ENCODE measurements at regions not wholly inside any gene's neighbourhood (a gene's known extent, or its start where the extent isn't known, plus 50 kb on each side); places are given as distances from the start of the nearest gene placed in this dataset.

DNA sequence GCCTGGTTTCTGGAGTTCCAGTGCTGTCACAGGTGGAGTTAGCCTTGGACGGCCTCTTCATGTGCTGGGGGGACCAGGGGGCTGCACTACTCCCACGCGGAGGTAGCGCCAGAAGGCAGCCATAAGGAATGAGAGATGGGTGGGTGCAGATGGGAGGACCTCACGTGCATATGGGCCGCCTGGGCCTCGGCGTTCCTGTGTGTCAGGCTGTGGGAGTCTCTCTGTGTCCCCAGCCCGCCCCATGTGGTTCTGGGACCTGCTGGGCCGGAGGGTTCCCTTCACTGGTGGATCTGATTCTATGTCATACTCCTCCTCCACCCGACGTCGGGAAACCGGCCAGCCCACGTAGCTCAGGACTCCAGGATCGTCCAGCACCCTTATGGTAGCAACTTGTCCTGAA is 149.0 kb upstream of the SOX1 start:
- DNase-seq = no peak
- H3K79me2 ChIP-seq (ENCODE audit: insufficient read depth) = no peaks in the 10 kb centered on the region
- H3F3A ChIP-seq (replicated peaks; ENCODE audit: insufficient read depth) = no peaks in the 10 kb centered on the region
- H3K9ac ChIP-seq = no peak overlapping the region
- ChIA-PET CTCF (no interaction called here), POLR2A (no interaction called here)
- no peaks in the 10 kb centered on the region for H3K4me1 ChIP-seq (ENCODE audit: control insufficient read depth in 1 of 2, insufficient read depth in 2 of 2, low read depth in 1 of 2, low read length in 1 of 2)
- no peak overlapping the region for H2AFZ ChIP-seq (ENCODE audit: low read depth)
- H3K9me3 ChIP-seq = no peaks in the 10 kb centered on the region
- H3K27me3 ChIP-seq (ENCODE audit: insufficient read depth) = no peaks in the 10 kb centered on the region; the same call in 1 of the 2 replicates
- no peaks in the 10 kb centered on the region for H4K20me1 ChIP-seq (ENCODE audit: insufficient read depth)
- TF ChIP-seq, protein P1, sequence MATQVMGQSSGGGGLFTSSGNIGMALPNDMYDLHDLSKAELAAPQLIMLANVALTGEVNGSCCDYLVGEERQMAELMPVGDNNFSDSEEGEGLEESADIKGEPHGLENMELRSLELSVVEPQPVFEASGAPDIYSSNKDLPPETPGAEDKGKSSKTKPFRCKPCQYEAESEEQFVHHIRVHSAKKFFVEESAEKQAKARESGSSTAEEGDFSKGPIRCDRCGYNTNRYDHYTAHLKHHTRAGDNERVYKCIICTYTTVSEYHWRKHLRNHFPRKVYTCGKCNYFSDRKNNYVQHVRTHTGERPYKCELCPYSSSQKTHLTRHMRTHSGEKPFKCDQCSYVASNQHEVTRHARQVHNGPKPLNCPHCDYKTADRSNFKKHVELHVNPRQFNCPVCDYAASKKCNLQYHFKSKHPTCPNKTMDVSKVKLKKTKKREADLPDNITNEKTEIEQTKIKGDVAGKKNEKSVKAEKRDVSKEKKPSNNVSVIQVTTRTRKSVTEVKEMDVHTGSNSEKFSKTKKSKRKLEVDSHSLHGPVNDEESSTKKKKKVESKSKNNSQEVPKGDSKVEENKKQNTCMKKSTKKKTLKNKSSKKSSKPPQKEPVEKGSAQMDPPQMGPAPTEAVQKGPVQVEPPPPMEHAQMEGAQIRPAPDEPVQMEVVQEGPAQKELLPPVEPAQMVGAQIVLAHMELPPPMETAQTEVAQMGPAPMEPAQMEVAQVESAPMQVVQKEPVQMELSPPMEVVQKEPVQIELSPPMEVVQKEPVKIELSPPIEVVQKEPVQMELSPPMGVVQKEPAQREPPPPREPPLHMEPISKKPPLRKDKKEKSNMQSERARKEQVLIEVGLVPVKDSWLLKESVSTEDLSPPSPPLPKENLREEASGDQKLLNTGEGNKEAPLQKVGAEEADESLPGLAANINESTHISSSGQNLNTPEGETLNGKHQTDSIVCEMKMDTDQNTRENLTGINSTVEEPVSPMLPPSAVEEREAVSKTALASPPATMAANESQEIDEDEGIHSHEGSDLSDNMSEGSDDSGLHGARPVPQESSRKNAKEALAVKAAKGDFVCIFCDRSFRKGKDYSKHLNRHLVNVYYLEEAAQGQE (IDR thresholded peaks at IDR 0.05; ENCODE audit: low read depth, low read length) = no peak
- no peaks in the 10 kb centered on the region for H3K36me3 ChIP-seq (replicated peaks in 1 of 2; ENCODE audit: control insufficient read depth in 1 of 2, insufficient read depth in 2 of 2, low read length in 1 of 2)
- no peak overlapping the region for H3K4me3 ChIP-seq (ENCODE audit: low read depth in 2 of 2, low read length in 1 of 2)
- H3K9me2 ChIP-seq = no peaks in the 10 kb centered on the region
- no peak overlapping the region for H3K27ac ChIP-seq (ENCODE audit: low read depth in 2 of 2, low read length in 1 of 2)
- H3K4me2 ChIP-seq = no peak overlapping the region
- 15% methylated on average over 13 of the region's 16 CpGs for WGBS (ENCODE audit: low lambda C conversion rate)

DNA sequence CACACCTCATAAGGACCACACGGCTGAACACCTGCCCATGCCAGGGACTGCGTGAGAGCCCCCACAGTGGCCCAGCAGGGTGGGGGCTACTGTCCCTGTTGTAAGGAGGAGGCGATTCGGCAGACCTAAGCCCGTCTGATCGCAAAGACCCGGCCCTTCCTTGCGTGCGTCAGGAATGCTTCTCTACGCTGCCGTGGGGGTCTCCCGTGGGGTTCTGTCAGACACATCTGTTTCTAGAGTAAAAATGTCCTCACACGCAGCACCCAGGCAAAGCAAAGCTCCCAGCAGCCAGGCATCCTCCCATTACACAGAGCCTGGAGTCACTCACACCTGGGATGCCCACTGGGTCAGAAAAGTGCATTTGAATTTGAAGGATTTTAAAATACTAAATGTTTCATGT is 147.7 kb upstream of the SOX1 start:
- Histone ChIP-seq H3K9me2 (no peaks in the 10 kb centered on the region), H2AFZ (ENCODE audit: low read depth) (no peak overlapping the region), H3K36me3 (replicated peaks in 1 of 2; ENCODE audit: control insufficient read depth in 1 of 2, insufficient read depth in 2 of 2, low read length in 1 of 2) (no peaks in the 10 kb centered on the region), H3K9ac (no peak overlapping the region), H3K4me3 (ENCODE audit: low read depth in 2 of 2, low read length in 1 of 2) (no peak overlapping the region), H4K20me1 (ENCODE audit: insufficient read depth) (no peaks in the 10 kb centered on the region), H3K4me2 (no peak overlapping the region), H3K4me1 (ENCODE audit: control insufficient read depth in 1 of 2, insufficient read depth in 2 of 2, low read depth in 1 of 2, low read length in 1 of 2) (no peaks in the 10 kb centered on the region), H3K79me2 (ENCODE audit: insufficient read depth) (no peaks in the 10 kb centered on the region), H3K27me3 (ENCODE audit: insufficient read depth) (no peaks in the 10 kb centered on the region; the same call in 1 of the 2 replicates), H3F3A (replicated peaks; ENCODE audit: insufficient read depth) (no peaks in the 10 kb centered on the region), H3K27ac (ENCODE audit: low read depth in 2 of 2, low read length in 1 of 2) (no peak overlapping the region), H3K9me3 (no peaks in the 10 kb centered on the region)
- POLR2A ChIA-PET = no interaction called here
- DNase-seq = no peak
- TF ChIP-seq JUND (IDR thresholded peaks at IDR 0.05) (no peak), EZH2phosphoT487 (IDR thresholded peaks at IDR 0.05; ENCODE audit: borderline replicate concordance, low read depth) (no peak)
- TF ChIP-seq, protein P2, sequence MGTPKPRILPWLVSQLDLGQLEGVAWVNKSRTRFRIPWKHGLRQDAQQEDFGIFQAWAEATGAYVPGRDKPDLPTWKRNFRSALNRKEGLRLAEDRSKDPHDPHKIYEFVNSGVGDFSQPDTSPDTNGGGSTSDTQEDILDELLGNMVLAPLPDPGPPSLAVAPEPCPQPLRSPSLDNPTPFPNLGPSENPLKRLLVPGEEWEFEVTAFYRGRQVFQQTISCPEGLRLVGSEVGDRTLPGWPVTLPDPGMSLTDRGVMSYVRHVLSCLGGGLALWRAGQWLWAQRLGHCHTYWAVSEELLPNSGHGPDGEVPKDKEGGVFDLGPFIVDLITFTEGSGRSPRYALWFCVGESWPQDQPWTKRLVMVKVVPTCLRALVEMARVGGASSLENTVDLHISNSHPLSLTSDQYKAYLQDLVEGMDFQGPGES (IDR thresholded peaks at IDR 0.05; ENCODE audit: low read depth, low read length) = no peak
- 10% methylated on average over 2 of the region's 13 CpGs for WGBS (ENCODE audit: low lambda C conversion rate)
- CTCF ChIA-PET = no interaction called here

DNA sequence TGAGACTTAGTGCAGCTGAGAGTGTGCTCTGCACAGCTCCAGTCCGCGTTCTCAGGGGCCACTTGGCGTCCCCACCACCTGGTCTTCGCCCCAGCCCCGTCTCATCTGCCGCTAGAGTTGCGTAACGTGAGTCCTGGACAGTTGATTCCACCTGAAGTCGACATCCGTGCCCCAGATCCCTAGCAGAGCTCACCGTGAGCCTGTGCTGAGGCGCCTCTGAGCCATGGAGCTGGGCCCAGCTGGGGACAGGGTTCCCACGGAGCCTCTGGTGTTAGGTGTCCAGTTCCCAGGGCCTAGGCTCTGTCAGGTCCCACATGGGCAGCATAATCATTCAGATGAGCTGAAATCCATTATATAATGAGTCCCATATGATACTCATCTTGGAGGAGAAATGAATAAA is 147.1 kb upstream of the SOX1 start:
- Histone ChIP-seq H3K27me3 (ENCODE audit: insufficient read depth) (no peaks in the 10 kb centered on the region; the same call in 1 of the 2 replicates), H2AFZ (ENCODE audit: low read depth) (no peak overlapping the region)

More for the DNA sequence above, 147.1 kb upstream of the SOX1 start:
- no peaks in the 10 kb centered on the region for H3K9me2 ChIP-seq
- CTCF ChIA-PET = no interaction called here
- no peaks in the 10 kb centered on the region for H3K4me1 ChIP-seq (ENCODE audit: control insufficient read depth in 1 of 2, insufficient read depth in 2 of 2, low read depth in 1 of 2, low read length in 1 of 2)
- no peak overlapping the region for H3K9ac ChIP-seq
- DNase-seq = no peak
- no peaks in the 10 kb centered on the region for H3F3A ChIP-seq (replicated peaks; ENCODE audit: insufficient read depth)
- H4K20me1 ChIP-seq (ENCODE audit: insufficient read depth) = no peaks in the 10 kb centered on the region
- no peak overlapping the region for H3K27ac ChIP-seq (ENCODE audit: low read depth in 2 of 2, low read length in 1 of 2)
- H3K4me3 ChIP-seq (ENCODE audit: low read depth in 2 of 2, low read length in 1 of 2) = no peak overlapping the region
- POLR2A ChIA-PET = no interaction called here
- no peak overlapping the region for H3K4me2 ChIP-seq
- no peaks in the 10 kb centered on the region for H3K9me3 ChIP-seq
- H3K36me3 ChIP-seq (replicated peaks in 1 of 2; ENCODE audit: control insufficient read depth in 1 of 2, insufficient read depth in 2 of 2, low read length in 1 of 2) = no peaks in the 10 kb centered on the region
- WGBS (ENCODE audit: low lambda C conversion rate) = 1% methylated on average over 12 of the region's 13 CpGs
- no peaks in the 10 kb centered on the region for H3K79me2 ChIP-seq (ENCODE audit: insufficient read depth)
- no peak for TF ChIP-seq FOXJ3 (CRISPR knock-in tag; IDR thresholded peaks at IDR 0.05)
- TF ChIP-seq ELF1 (IDR thresholded peaks at IDR 0.05) = no peak
- TF ChIP-seq, protein P3, sequence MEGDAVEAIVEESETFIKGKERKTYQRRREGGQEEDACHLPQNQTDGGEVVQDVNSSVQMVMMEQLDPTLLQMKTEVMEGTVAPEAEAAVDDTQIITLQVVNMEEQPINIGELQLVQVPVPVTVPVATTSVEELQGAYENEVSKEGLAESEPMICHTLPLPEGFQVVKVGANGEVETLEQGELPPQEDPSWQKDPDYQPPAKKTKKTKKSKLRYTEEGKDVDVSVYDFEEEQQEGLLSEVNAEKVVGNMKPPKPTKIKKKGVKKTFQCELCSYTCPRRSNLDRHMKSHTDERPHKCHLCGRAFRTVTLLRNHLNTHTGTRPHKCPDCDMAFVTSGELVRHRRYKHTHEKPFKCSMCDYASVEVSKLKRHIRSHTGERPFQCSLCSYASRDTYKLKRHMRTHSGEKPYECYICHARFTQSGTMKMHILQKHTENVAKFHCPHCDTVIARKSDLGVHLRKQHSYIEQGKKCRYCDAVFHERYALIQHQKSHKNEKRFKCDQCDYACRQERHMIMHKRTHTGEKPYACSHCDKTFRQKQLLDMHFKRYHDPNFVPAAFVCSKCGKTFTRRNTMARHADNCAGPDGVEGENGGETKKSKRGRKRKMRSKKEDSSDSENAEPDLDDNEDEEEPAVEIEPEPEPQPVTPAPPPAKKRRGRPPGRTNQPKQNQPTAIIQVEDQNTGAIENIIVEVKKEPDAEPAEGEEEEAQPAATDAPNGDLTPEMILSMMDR (IDR thresholded peaks at IDR 0.05) = no peak
- no peak for TF ChIP-seq NRF1 (IDR thresholded peaks at IDR 0.05; ENCODE audit: low read depth, low read length)
- no peak for TF ChIP-seq TCF12 (IDR thresholded peaks at IDR 0.05)
- TF ChIP-seq EP300 (IDR thresholded peaks at IDR 0.05; ENCODE audit: borderline replicate concordance in 1 of 2, low read depth in 1 of 2, low read length in 1 of 2) = no peak
- no peak for TF ChIP-seq GABPA (IDR thresholded peaks at IDR 0.05; ENCODE audit: low read depth)
- TF ChIP-seq TAF1 (IDR thresholded peaks at IDR 0.05; ENCODE audit: borderline replicate concordance, low read depth, low read length) = no peak
- no peak for TF ChIP-seq FOSL2 (IDR thresholded peaks at IDR 0.05; ENCODE audit: borderline replicate concordance, low read depth)
- TF ChIP-seq, protein P4, sequence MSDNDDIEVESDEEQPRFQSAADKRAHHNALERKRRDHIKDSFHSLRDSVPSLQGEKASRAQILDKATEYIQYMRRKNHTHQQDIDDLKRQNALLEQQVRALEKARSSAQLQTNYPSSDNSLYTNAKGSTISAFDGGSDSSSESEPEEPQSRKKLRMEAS (IDR thresholded peaks at IDR 0.05; ENCODE audit: low read depth) = no peak

Data from SK-N-SH (cell line).